ENCODE measurements at regions not wholly inside any gene's neighbourhood (a gene's known extent, or its start where the extent isn't known, plus 50 kb on each side); places are given as distances from the start of the nearest gene placed in this dataset.

DNA sequence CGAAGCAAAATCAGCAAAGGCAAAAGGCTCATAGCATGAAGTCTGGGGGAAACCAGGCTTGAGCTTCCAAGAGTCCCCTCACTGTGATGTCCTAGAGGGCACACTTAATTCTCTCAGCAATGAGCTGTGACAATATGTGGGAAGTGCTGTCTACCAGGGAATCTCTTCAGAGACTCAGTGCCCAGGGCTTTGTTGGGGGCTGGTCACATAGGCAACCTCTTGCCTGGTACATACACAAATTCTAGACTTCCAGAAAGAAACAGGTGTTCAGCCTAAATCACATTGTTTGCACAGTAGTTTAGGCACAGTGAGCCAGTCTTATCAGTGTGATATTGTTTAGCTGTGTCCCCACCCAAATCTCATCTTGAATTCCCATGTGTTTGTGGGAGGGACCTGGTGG is 400.5 kb downstream of the PRDM2 start:
- TF ChIP-seq, protein P1, sequence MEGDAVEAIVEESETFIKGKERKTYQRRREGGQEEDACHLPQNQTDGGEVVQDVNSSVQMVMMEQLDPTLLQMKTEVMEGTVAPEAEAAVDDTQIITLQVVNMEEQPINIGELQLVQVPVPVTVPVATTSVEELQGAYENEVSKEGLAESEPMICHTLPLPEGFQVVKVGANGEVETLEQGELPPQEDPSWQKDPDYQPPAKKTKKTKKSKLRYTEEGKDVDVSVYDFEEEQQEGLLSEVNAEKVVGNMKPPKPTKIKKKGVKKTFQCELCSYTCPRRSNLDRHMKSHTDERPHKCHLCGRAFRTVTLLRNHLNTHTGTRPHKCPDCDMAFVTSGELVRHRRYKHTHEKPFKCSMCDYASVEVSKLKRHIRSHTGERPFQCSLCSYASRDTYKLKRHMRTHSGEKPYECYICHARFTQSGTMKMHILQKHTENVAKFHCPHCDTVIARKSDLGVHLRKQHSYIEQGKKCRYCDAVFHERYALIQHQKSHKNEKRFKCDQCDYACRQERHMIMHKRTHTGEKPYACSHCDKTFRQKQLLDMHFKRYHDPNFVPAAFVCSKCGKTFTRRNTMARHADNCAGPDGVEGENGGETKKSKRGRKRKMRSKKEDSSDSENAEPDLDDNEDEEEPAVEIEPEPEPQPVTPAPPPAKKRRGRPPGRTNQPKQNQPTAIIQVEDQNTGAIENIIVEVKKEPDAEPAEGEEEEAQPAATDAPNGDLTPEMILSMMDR (IDR thresholded peaks at IDR 0.05; ENCODE audit: poor library complexity): no peak
- TF ChIP-seq EZH2phosphoT487 (IDR thresholded peaks at IDR 0.05; ENCODE audit: low read depth, severe bottlenecking, unreplicated experiment): no peak
- TF ChIP-seq EZH2 (IDR thresholded peaks at IDR 0.05; ENCODE audit: borderline replicate concordance): no peak

All from hepatocyte (in vitro differentiated cells).